T-helper 2 cell (primary cell): ENCODE measurements at regions not wholly inside any gene's neighbourhood (a gene's known extent, or its start where the extent isn't known, plus 50 kb on each side); places are given as distances from the start of the nearest gene placed in this dataset.
A peak's percentile ranks its signal among the peaks of the same experiment; 100 is the strongest.

ENCODE experiments used
- DNase-seq, 5 experiments: peaks; one replicate each; pipeline versions ENCODE4 v3.0.0 to v3.0.0-alpha.2; 2012 to 2022

- DNase-seq, result no peak
Observed at GRCh38 chr1:78799926-78800325, 150.3 kb downstream of the IFI44 start.

DNA sequence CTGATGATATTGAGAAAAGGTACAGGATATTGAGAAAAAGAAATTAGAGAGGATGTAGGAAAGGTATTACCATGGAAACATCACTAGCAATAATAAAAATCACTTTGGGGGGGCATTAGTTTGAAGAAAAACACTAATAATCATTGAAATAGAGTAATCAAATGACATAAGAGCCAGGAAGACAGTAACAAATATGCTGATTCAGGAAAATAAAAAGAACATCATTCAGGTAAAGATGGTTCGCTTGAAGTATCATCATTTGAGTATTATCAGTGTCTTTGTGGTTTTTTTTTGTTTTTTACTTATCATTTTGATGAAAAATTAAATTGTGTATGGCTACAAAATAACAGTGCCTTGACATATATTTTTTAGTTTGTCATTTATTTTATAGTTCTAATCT lies 164.5 kb downstream of the IFI44 start:
- DNase-seq, result no peak

DNA sequence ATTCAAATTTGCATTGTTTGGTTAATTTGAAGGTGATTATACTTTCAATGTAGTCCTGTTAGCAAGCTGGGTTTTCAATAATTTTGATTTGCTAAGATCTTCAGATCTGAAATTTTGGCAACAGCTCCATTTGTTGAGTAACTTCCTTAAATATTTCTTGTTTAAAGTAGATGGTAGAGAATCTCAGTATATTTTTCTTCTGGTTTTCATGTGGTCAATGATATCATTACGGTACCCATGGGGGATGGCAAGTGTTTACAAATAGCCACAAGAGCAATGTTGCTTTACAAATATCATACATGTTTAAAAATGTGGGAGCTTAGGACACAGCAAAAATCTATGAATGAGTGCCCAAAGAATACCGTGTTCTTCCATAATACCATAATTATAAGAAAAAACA lies 175.9 kb downstream of the IFI44 start:
- no peak for DNase-seq

DNA sequence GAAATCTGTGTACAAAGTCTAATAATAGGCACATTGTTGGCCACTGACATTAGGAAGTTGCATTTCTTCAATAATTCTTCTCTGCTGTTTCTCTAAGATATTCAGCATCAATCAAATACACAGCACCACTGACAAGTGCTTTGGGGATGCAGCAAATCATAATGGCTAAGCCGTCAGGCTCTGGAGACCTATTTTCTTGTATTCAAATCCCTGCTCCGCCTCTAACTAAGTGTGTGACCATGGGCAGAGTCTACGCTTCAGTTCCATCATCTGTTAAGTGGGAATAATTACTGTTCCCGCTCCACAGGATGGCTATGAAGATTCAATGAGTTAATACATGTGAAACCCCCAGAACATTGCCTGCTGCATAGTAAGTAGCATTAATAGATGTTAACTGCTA lies 176.9 kb downstream of the ADGRL4 start:
- no peak for DNase-seq

DNA sequence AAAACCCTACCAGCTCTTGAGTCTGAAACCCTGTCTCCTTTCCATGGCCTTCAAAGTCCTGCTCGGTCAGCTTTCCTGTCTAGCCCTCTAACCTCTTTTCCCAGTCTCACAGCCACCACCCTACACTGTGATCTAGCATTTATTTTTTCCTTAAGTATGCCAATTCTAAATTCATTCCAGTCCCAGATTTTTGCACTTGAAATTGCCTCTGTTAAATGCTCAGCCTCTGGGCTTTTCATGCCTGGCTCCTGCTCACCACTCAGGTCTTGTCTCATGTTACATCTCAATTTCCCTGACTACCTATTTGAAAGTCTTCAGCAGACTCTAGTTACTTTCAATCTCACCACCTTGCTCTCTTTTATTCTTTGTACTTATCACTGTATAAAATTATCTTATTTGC lies 176.2 kb downstream of the ADGRL4 start:
- no peak for DNase-seq

DNA sequence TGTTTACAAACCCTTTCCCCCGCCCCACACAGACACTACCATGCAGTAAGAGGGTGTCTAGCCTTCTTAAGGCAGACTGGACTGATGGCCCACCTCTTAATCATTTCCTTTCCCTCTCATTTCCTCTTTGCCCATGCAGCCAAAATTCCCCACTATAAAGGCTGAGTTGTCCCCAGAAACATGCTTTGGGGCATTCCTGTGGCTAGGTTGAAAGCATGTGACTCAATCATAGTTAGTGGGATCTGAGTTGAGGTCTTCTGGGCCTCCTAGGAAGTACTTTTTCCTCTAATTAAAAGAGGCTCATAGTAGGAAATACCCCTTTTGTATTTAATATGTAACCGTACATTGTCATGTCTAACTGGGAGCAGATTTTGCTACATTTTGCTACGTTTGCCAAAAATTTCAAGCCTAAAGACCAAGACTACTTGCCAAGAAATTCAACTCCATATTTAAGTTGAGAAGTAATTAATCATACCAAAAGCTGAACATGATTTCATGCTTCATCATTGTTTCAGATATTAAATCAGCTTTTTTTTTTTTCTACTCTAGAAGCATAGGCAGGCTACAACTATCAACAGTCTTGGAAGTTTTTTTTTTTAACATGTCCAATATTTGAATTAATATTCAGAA lies 174.7 kb downstream of the ADGRL4 start:
- no peak for DNase-seq

DNA sequence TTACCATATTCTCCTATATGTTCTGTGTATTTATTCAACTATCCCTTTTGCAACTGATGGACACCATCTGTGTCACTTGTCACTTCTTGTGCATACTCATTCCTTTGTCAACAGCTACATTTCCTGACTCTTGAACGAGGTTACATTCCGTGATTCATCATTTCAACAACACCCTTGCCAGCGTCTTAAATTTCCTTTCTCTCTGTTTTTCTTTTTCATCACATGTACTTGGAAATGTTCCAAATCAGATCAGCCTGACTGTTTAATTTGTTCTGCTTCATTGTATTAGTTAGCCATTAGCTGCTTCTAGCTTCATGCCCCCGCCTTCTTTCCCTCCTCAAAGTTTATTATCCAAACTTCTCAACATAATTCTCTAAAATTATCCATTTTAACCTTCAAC lies 173.0 kb downstream of the ADGRL4 start:
- DNase-seq, result no peak

GRCh38 chr1:78834201-78834741 lies 172.3 kb downstream of the ADGRL4 start:
- no peak for DNase-seq

GRCh38 chr1:78836726-78837125 lies 169.8 kb downstream of the ADGRL4 start:
- peak in 1 of 5 experiments; percentile 9 for DNase-seq

GRCh38 chr1:78839704-78840277 lies 166.7 kb downstream of the ADGRL4 start:
- DNase-seq, result peak in 1 of 5 experiments; percentile 21
